GM18868 (cell line): ENCODE measurements at regions not wholly inside any gene's neighbourhood (a gene's known extent, or its start where the extent isn't known, plus 50 kb on each side); places are given as distances from the start of the nearest gene placed in this dataset.

Experiments used
- ATAC-seq: cut with Tn5 transposase; IDR thresholded peaks from one replicate; pipeline ENCODE4 v1.9.1; 2021; ENCODE audit warnings: mild to moderate bottlenecking, moderate library complexity; ENCODE audit not compliant: unreplicated experiment

DNA sequence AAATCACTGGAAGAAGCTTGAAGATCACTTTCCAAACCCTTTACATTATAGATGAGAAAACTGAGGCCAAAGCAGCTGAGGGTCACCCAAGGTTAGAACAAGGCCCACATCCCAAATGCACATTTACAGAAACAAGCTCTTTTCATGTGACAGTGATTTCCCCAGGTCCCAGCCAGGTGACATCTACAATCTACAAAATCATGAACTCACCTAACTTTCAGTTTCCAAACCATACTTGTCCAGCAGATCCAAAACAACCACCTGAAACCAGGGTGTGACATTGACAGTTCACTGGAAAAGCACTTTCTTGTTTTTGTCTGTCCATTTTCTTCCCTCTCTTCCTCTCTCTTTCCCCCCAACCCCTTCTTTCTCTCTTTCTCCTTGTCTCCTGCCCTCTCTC, 132.2 kb upstream of the PRICKLE2 start:
- ATAC-seq, result no peak

DNA sequence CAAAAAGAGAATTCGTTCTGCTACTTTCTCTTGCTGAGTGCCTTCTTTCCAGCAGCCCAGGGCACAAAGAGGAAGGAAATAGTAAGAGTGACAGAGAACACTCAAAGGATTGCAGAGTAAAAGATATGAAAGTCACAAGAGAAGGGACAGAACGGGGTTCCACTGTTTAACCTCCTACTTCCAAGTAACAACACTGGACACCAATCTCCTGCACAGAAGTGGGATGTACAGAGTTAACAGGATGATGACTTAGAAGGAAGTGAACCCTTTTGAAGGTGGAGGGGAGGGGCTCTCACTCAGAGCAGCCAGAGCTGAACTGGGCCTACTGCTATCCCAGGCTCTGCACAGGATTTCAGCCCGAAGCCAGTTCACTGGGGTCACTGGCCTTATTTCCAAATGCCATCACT, 130.1 kb upstream of the PRICKLE2 start:
- no peak for ATAC-seq

DNA sequence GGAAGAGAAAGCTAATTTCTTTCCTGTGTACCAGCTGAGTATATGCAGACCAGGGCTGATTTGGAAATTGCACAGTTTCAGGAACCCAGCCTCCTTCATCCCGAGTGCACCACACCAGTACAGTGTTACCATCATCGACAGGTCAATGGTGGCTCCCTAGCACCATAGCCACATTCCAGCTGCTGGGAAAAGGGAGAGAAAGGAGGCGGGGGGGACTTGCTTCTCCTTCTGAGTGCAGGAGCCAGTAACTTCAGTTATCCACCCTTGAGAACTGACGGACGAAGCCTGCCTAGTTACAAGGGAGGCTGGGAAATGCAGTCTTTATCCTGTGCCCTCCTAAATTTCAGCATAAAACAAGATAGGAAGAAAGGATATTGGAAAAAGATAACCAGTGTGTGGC, 129.7 kb upstream of the PRICKLE2 start:
- no peak for ATAC-seq

DNA sequence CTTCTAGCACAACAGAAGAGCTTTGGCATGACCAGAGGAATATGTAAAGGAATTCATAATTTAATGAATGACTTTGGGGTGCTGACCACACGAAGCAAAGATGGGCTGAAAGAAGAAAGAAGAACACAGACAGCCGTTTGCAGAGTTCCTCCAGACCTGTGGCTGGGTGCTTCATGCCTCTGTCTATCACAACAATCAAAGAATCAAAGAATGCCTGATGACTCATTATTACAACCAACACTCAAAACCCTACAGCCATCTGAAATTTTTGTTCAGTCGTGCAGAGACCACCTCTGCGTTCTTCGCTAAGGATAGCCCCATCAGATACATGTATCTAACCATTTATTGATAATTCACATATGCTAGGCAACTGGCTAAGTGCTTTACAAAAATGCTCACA, 129.0 kb upstream of the PRICKLE2 start:
- ATAC-seq, result no peak

DNA sequence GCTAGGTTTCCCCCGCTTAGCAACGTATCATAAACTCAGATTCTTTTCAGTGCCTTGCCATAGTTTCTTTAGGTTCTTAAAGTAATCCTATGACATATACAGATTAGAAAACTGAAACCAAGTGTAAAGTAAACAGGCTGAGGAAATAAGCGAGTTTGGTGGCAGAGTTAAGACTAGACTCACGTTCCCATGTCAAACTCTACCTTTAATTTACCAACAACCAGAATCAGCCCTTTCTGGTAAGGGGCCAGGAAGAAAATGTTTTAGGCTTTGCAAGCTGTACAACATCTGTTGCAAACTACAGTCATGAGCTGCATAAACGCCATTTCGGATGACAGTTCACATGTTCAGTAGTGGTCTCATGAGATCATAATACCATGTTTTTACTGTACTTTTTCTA, 128.0 kb upstream of the PRICKLE2 start:
- ATAC-seq, result no peak

DNA sequence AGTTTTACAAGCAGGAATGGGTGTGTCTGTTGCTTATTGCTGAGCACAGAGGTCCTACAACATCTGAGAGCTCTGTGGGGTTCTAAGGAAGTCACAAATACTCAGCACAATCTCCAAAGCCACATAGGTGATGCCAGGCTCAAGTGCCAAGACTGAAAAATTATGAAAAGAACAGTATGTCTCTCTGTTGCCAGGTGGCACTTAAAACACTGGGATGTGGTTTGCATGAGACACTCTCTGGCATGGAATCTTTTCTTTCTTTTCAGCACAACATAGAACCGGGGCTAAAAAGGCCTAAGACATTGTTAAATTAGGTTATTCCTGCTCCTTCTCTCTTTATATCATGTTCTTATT, 127.3 kb upstream of the PRICKLE2 start:
- ATAC-seq, result no peak

DNA sequence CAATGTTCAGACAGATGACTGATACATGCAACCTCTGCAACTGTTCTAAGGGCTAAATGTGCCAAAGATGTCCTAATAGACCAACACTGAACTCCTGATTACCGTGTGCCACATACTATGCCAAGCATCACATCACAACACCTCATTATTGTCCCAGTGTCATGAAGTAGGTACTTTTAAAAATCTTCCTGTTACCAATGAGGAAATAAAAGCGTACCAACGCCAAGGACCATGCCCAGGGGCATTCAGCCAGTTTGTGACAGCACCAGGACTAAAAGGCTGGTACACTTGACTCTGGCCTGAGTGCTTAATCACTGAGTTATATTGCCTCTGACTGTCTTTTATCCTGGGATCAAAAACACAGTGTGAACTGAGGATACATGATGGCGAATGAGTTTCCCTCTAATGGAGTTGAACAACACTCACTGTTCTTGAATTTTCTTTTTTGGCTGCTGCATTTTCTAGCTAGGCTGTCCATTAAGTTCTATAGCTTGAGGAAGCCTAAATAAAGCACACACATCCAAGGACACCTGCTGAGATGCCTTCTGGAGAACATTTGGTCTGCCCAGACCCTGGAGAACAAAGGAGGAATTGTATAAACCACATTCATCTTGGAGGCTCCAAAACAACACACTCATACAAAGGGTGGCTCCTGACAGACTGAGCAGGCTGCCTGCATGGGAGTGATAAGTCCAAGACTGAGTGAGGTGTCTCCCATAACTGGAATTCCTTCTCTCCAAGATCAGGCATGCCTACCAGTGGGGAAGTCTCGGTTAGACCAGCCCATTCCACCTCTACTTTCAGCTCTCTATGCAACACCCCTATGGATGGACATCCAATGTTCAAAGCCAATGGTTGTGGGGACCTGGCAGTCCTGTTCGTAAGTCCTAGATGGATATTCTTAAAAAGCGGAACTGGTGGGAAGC, 126.7 kb upstream of the PRICKLE2 start:
- no peak for ATAC-seq

DNA sequence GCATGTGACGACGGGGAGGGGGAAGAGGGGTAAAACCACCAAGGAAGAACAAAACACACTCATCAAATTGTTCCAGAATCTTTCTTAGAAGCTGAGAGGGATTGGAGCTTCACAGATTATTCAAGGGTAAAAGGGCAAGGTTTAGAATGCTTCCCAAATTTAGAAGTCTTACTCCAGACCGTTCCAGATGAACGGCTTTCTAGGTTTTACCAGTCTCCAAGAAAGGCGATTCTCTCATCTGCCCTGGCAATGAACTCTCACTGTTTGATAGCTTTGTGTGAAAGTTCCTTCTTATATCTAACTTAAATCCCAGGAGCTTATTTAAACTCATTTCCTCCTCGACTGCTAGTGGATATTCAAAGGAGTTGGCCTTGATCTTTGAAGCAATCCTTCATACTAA, 124.3 kb upstream of the PRICKLE2 start:
- ATAC-seq, result no peak

DNA sequence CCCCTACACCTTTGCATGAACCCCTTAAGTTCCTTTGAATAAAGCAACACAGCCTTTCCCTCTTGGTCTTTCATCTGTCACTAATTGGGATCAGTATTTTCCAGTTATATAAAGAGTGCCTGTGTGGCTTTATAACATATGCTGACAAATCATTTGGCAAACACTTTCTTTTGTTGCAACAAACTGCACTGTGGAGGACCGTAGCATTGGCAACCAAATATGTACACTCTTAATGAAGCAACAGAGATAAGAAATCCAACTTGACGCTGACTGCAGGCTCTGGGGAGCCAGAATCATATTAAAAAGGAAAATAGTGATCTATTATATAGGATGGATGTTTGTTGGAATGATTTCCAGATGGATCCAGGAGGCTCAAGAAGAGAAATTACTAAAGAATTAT, 120.1 kb upstream of the PRICKLE2 start:
- ATAC-seq, result no peak

DNA sequence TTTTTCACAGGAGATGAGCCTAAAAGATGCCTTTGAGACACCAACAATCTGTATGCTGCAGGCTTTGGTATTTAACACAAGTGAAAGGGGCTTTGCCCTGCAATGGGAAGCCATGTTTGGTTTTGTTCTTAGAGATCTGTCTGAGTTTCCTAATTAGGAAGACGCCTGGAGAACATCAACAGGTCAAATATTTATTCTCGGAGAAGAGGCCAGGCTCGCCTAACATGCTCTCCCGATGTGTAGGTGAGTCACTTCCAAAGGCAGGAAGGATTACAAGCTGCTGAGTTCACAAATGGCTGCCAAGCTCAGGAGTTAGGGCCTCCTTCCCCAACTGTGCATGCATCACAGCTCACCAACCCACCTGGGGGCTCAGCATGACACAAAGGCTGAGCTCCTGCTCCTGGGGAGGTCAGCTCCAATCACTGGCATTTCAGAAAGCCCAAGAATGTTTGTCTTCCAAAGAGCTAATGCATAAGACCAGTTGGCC, 119.5 kb upstream of the PRICKLE2 start:
- no peak for ATAC-seq

DNA sequence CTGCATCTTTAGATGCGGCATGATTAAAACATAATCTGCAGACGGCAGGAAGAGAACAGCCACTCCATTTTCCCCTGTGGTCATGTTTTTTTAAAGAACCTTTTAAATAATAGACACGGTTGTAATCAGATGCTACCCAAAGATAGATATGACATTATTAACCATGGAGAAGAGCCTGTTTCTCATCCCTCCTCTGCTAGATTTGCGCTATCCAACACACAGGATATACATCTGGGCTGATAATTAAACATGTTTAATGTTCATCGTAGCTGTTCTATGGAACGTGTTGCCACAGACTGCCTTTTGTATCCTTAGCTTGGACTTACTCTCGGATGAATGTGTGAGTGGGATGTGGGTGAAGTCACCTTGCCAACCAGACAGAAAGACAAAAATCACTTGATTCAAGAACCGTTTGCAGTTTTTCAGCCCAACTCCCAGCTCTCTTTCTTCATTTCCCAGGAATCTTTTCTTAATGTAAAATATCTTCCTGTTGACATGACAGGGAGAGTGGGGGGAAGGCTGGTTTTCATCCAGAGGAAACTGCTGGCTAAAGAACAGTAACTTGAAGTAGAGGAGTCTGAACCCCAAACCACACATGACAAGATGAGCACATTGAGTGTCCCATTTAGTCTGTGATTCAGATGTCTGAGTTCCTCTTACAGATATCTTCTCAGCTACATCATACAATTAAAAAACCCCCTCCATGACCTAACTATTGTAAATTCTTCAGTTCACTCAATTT, 118.6 kb upstream of the PRICKLE2 start:
- no peak for ATAC-seq

DNA sequence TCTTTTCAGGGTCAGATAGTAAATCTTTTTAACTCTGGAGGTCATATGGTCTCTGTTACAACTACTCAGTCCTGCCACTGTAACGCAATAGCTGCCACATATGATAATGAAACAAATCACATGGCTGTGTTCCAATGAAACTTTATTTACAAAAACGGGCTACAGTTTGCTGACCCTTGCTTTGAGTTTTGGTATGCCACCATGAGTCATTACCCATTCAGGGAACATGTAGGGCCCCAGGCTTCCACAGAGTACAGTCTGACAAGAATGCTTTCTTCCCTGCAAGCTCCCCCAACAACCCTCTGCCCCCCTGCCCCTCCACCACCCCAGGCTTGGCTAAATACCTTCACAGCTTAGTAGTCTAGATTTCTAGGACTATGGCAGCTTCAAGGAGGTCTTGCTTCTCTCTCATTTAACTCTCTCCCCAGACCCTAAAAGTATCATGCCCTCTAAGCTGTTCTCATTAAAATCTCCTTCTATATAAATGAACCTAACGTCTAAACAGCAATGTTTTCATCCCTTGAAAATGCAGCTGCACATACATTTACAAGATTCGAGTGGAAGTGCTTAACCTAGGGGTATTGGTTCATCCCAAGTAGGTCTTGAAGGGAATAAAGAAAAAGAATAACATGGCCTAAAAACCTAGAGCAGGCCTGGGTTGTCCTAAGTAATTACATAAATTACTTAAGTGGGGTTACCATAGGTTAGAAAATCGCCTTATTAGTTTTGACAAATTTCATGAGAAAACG, 117.8 kb upstream of the PRICKLE2 start:
- ATAC-seq, result no peak

DNA sequence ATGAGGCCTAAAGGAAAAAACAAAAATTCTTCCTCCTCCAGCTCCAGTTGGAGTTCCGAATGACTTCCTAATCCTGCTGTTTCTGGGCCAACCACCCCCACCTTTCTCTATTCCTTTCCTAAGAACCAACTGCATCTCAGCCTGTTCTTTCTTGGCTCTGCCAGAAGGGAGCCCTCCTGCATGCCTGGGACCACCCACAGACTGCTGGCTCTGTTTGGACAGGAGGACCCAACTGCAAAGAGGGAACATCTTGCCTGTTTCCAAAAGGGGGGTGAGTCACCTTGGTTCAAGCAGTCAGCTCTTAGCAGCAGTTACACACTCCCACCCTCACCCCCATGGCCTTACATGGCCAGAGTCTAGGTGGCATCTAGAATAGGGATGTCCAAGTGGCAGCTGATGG, 116.0 kb upstream of the PRICKLE2 start:
- ATAC-seq, result no peak

DNA sequence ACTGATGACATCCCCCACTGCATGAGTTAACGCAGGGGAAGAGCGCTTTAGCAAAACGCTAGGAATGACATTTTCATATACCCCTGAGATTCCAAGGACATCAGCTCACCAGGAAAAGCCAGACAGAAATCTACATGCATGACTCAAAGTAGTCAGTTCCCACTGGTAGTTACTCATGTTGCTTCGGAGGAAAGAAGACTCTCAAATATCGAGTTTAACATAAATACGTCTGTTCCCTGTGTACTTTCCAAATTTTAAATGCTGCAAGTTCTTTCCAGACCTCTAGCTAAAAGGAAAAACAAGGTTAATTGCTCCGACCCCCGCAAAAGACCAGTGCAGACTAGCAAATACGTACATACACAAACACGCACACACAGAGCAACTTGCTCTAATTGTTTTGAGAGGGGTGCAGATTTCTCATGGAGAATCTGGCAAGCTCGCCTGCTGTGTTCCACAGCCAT, 115.4 kb upstream of the PRICKLE2 start:
- ATAC-seq, result no peak

DNA sequence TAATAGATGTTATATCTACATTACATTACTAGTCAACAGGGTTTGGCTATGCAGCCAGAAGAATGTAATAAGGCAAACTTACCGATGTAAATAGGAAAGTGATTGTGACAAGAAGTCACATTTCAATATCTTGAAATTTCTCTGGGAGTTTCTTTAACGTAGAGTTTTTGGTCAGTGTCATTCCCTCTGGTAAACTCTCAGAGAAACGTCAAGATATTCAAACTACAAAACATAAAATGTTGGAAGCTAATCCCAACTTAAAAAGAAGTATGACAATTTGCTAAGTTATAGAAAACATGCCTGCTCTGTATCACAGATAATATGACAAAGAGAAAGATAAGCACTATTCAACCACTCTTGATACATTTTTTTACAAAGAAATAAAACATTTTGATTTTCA, 111.2 kb upstream of the PRICKLE2 start:
- no peak for ATAC-seq

DNA sequence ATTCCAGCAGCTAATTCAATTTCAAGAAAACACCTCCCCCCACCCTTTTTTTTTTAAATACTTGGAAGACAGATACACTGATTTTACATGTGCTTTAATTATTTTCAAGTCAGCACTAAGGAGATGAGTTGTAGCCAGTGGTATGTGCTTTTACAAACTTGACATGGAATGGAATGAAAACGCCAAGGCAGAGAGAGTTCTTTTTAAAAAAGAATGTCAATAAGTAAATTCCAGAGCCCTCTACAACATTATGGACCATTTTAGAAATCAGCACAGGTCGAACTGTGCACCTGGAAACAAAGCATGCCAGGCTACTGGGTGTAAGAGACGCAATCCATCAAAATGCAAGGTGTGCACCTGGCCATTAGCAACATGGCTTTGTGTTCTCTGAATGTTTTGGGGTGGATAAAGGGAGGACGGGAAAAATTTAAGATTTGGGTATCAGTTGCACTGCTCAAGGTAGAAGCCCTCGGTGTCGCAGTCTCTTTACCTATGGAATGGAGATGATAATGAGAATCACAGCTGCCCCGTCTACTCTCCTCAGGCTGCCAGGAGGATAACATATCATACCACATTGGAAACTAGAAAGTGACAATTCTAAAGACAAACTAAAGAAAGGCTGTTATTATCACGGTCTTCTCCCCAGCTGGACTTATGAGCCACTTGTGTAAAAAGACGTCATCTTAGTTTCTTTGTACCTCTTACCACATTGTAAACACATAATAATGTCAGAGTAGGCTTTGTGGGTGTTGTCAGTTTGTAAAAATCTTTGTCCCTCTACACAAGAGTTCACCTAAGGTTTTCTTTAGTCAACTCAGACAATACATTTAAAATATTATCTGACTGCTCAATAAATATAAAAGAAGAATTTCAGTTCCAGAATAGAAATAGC, 107.4 kb upstream of the PRICKLE2 start:
- ATAC-seq, result no peak

DNA sequence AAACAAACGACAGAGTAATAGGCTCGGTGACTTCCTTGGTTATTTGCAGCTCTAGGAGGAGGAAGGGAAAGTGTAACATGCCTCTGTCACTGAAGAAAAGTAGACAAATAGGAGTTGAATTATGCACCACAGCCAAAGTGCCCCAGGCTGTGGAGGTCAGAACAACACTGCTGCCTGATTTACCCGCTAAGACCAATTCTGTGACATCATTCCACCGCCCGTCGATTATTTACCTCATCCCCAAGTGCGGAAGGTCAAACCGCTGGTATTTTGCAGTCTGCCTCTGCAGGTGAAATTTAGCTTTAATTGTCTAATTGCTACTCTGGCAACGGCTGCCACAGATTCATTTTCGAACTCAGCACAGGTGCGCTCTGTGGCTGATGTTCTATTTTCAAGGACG, 106.3 kb upstream of the PRICKLE2 start:
- no peak for ATAC-seq

DNA sequence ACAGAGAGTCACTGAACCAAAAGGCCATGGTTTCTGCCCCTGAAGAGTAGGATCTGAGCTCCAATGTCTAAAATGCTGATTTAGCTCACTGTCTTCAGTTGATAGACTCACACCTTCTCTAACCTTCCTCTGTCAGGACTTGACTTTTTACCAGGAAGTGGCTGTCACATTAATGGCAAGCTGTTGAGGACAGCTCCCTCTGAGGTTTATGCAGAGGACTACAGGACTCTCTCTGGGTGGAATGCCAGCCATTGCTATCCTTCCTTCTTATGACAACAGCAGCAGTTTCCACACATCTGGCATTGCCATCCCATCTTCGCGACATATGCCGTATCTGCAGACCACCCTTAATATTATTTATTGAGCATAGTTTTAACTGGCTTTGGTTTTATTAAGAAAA, 103.8 kb upstream of the PRICKLE2 start:
- no peak for ATAC-seq

DNA sequence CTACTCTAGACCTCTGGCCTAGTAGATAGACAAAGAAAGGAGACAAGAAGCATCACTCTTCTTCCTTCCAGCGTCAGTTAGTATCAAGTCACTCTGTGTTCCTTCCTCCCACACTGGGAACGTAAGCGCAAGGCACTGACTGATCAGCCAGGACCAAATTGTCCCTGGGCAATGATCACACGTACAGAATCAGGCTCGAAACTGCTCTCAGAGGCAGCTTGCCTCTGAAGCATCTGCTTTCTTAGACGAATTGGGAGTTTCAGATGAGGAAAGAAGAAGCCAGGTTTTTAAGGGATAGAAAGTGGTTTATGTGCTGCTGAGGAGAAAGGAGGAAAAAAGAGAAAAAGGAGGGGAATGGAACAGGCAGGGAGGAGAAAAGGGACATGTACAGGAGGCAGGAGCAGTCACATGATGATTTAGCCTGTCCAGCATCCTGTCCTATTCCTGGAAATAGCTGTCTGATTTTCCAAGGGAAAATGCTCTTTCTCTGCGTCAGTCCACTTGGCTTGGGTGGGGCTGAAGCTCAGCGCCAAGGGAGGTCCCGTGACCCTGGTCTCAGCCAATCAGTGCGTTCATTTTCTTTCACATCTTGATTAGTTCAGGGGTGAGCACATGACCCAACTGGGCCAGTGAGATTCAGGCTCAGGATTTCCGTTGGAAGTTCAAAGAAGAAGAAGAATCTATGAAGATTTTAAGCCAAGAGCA, 102.0 kb upstream of the PRICKLE2 start:
- ATAC-seq, result no peak

DNA sequence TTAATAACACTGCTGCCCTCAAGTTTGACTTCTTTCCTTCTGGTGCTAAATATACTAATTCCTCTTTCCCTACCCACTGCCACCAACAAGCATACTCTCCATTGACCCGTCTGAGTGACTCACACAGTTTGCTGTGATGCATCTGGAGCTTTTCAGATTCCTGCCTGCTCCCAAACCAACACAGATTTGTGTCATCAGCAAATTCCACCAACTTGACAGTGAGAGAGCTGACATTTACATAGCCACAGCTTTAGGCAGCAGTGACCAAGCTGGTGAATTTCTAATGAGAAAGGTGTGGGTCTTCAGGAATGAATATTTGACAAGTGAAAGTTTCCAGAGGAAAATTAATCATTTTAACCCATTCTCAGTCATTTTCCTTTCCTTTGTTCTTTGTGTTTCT, 96.5 kb upstream of the PRICKLE2 start:
- ATAC-seq, result no peak
